OCI-LY3 (cell line): ENCODE measurements at regions not wholly inside any gene's neighbourhood (a gene's known extent, or its start where the extent isn't known, plus 50 kb on each side); places are given as distances from the start of the nearest gene placed in this dataset.

ENCODE experiments used
- H2AFZ ChIP-seq: fragments of 200-600, 300-600 bp; shearing (Covaris generic); 2 replicates; pipeline ENCODE4 v1.6.0; 2014; ENCODE audit warnings: antibody characterized with exemption, low read depth, low read length
- H3K27ac ChIP-seq: fragments of 200-600, 300-600 bp; sonication (generic); 2 replicates; pipeline ENCODE4 v1.5.1; 2014; ENCODE audit warnings: mild to moderate bottlenecking, low read length, moderate library complexity, mixed read lengths
- H3K27me3 ChIP-seq: fragments of 200-600, 300-600 bp; sonication (generic); 2 replicates; pipeline ENCODE4 v1.6.1; 2014; ENCODE audit warnings: low read depth, low read length, mixed read lengths
- H3K36me3 ChIP-seq: fragments of 200-600, 300-600 bp; sonication (generic); replicated peaks from 2 replicates; pipeline ENCODE3; 2014; ENCODE audit warnings: low read depth, low read length, mixed read lengths
- H3K4me1 ChIP-seq: fragments of 300-600, 200-600 bp; sonication (generic); 2 replicates; pipeline ENCODE4 v1.6.1; 2014; ENCODE audit warnings: low read length, mixed read lengths
- H3K4me2 ChIP-seq: fragments of 200-600, 300-600 bp; sonication (generic); 2 replicates; pipeline ENCODE4 v1.6.1; 2014; ENCODE audit warnings: low read length, mixed read lengths
- H3K4me3 ChIP-seq: fragments of 300-600, 200-600 bp; sonication (generic); 2 replicates; pipeline ENCODE4 v1.5.1; 2014; ENCODE audit warnings: antibody characterized with exemption, mild to moderate bottlenecking, low read length, moderate library complexity
- H3K79me2 ChIP-seq: fragments of 300-600, 200-600 bp; shearing (Covaris generic); 2 replicates; pipeline ENCODE4 v1.6.1; 2014; ENCODE audit warnings: mild to moderate bottlenecking, low read length, mixed read lengths
- H3K9ac ChIP-seq: fragments of 300-600, 200-600 bp; shearing (Covaris generic); 2 replicates; pipeline ENCODE4 v1.6.0; 2014; ENCODE audit warnings: mild to moderate bottlenecking, low read length, moderate library complexity
- H3K9me3 ChIP-seq: fragments of 200-600, 300-600 bp; shearing (Covaris generic); 2 replicates; pipeline ENCODE4 v1.6.1; 2014; ENCODE audit warnings: low read length, mixed read lengths; ENCODE audit not compliant: insufficient read depth
- H4K20me1 ChIP-seq: fragments of 200-600, 300-600 bp; sonication (generic); 2 replicates; pipeline ENCODE4 v1.6.1; 2016; ENCODE audit warnings: low read length, mixed read lengths; ENCODE audit not compliant: insufficient read depth
- CTCF ChIP-seq: fragments of 200-600, 300-600 bp; sonication (generic); IDR thresholded peaks from 2 replicates; pipeline ENCODE4 v1.5.1; 2014; ENCODE audit warnings: antibody characterized with exemption, low read length, low read depth
- EZH2phosphoT487 ChIP-seq: fragments of 200-600 bp; shearing (Covaris generic); IDR thresholded peaks from 2 replicates; pipeline ENCODE4 v1.6.1; 2018; ENCODE audit warnings: antibody characterized with exemption, mixed run types, low read depth

GRCh38 chr11:30089921-30090320 lies 73.1 kb upstream of the KCNA4 start:
- Histone ChIP-seq H3K4me3 (no peak overlapping the region), H4K20me1 (no peaks in the 10 kb centered on the region), H3K79me2 (no peaks in the 10 kb centered on the region), H3K36me3 (no peaks in the 10 kb centered on the region), H3K4me1 (peaks cover 12% of the 10 kb centered on the region), H3K27me3 (no peaks in the 10 kb centered on the region), H2AFZ (no peak overlapping the region), H3K9me3 (no peaks in the 10 kb centered on the region), H3K27ac (no peak overlapping the region), H3K4me2 (no peak overlapping the region), H3K9ac (no peak overlapping the region)
- no peak for TF ChIP-seq EZH2phosphoT487
- no peak for TF ChIP-seq CTCF

GRCh38 chr11:30091246-30091645 lies 74.4 kb upstream of the KCNA4 start:
- Histone ChIP-seq H2AFZ (no peak overlapping the region), H3K4me2 (peak overlapping the region; percentile 39), H4K20me1 (no peaks in the 10 kb centered on the region), H3K9me3 (no peaks in the 10 kb centered on the region), H3K4me1 (peaks cover 12% of the 10 kb centered on the region), H3K36me3 (no peaks in the 10 kb centered on the region), H3K9ac (no peak overlapping the region), H3K27me3 (no peaks in the 10 kb centered on the region), H3K4me3 (no peak overlapping the region), H3K27ac (no peak overlapping the region), H3K79me2 (no peaks in the 10 kb centered on the region)
- TF ChIP-seq CTCF (no peak), EZH2phosphoT487 (no peak)

GRCh38 chr11:30091737-30092136 lies 74.9 kb upstream of the KCNA4 start:
- Histone ChIP-seq H3K4me1 (peaks cover 12% of the 10 kb centered on the region), H3K27me3 (no peaks in the 10 kb centered on the region), H2AFZ (no peak overlapping the region), H3K9ac (no peak overlapping the region), H3K4me3 (no peak overlapping the region), H3K4me2 (peak overlapping the region; percentile 39), H3K36me3 (no peaks in the 10 kb centered on the region), H3K79me2 (no peaks in the 10 kb centered on the region), H3K27ac (no peak overlapping the region), H4K20me1 (no peaks in the 10 kb centered on the region), H3K9me3 (no peaks in the 10 kb centered on the region)
- TF ChIP-seq CTCF: no peak
- TF ChIP-seq EZH2phosphoT487: no peak

GRCh38 chr11:30092518-30092917 lies 75.7 kb upstream of the KCNA4 start:
- H3K4me3 ChIP-seq: no peak overlapping the region
- no peak overlapping the region for H3K4me2 ChIP-seq
- H2AFZ ChIP-seq: no peak overlapping the region
- no peak overlapping the region for H3K27ac ChIP-seq
- no peaks in the 10 kb centered on the region for H3K27me3 ChIP-seq
- no peaks in the 10 kb centered on the region for H4K20me1 ChIP-seq
- H3K9ac ChIP-seq: no peak overlapping the region
- peaks cover 12% of the 10 kb centered on the region for H3K4me1 ChIP-seq
- H3K9me3 ChIP-seq: no peaks in the 10 kb centered on the region
- H3K79me2 ChIP-seq: no peaks in the 10 kb centered on the region
- TF ChIP-seq CTCF: no peak
- no peak for TF ChIP-seq EZH2phosphoT487
- H3K36me3 ChIP-seq: no peaks in the 10 kb centered on the region
